HG03439 (cell line): ENCODE measurements at regions not wholly inside any gene's neighbourhood (a gene's known extent, or its start where the extent isn't known, plus 50 kb on each side); places are given as distances from the start of the nearest gene placed in this dataset.

Experiments
- ATAC-seq: cut with Tn5 transposase; IDR thresholded peaks from one replicate; pipeline ENCODE4 v1.9.1; 2021; ENCODE audit warnings: mild to moderate bottlenecking, moderate library complexity; ENCODE audit not compliant: unreplicated experiment

DNA sequence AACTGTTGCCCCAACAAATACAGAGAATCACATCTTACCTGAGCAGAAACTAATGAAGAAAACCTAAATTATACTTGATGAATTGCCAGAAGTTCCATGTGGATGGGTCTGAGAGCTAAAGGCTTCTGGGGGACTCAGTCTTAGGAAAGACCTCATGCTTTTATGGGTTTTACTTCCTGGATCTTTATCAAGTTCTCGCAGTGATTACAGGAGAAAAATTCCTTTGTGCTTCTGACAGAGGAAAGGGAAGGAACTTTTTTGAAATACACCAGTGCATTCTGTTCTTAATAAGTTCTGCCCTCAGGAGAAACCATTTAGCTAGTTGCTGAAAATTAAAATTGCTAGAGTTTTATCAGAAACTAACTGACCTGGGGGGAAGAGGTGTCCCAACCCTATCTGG lies 203.9 kb upstream of the KITLG start:
- ATAC-seq, result no peak

DNA sequence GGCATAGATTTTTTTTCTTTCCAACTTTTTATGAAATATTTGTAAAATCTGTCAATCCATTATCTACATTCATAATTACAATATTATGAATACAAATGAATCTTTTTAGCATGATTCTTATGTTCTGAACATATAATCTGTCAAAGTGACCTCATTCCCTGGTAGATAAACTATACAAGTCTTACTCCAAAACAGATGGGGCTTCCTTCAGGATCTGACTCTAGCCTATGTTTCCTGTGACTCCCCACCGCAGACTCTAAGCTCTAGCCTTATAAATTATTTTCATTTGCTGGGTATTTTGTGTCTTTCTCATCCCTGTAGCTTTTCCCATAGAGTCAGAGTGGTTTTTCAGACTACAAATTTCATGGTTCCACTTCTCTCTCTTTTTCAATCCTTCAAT lies 202.1 kb upstream of the KITLG start:
- ATAC-seq, result no peak

DNA sequence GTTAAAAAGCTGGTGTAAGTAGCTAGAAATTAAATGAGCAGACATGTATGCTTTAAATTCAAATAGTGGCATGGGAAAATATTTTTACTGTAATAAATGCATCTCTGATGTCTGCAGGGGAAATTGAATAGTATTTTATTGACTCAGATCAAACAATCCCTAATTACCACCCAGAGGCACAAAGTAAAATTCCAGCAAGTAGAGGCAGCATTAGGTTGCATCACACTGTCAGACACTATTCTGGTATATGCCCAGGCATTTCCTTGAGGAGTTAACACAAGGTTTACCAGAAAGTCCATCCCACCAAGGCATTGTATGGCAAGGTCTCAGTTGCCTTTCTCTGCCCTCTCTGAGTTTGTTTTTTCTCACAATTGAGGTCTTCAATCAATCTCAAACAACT lies 201.6 kb upstream of the KITLG start:
- ATAC-seq, result no peak

DNA sequence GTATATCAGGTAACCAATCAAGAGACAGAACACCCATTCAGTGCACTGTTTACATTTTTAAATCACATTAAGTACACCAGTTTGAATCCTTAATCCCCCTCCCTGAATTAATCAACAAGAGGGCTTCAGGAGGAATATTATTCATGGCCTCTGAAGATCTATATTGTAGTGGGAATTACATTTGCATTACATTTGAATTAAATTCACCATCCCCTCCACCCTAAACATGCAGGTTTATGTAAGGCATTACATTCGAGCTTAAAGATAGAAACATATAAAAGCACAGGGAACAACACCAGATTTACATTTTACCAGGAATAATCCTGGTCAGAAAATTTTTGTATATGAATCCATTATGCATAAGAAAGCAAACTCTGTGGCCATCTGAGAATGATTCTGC lies 197.8 kb upstream of the KITLG start:
- ATAC-seq, result no peak

DNA sequence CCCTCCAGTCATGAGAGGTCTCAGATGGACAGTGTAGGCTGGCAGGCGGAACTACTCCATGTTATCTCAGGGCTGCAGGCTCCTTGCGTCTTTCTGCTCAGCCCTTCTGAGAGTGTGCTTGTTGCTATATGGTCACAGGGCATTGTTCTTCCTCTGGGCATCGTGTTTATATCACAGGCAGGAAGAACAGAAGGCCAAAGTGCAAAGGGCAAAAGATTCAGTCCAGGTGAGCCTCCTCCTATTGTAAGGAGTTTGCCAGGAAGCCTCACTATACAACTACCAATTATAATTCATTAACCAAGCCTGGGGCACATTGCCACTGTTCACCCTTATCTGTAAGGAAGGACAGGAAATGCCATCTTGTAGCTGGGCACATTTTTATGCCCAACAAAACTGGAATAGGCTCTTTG lies 195.5 kb upstream of the KITLG start:
- ATAC-seq, result no peak

DNA sequence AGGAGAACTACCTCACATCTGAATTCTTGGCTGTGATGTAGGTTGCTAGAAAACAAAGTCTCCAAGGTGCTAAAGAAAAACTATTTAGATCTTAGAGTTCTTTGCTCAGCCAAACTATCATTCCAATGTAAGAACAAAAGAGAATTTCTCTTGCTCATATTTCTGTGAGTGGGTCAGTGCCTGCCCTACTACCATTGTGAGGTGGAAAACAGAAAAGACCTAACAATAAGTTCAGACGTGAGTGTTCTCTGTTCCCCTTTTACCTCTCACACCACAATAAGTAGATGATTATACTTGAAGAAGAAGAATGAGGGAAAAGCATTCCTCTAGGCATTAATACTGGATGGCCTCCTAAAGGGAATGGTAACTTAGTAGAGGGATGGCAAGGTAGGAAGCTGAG lies 187.4 kb upstream of the KITLG start:
- ATAC-seq, result no peak

DNA sequence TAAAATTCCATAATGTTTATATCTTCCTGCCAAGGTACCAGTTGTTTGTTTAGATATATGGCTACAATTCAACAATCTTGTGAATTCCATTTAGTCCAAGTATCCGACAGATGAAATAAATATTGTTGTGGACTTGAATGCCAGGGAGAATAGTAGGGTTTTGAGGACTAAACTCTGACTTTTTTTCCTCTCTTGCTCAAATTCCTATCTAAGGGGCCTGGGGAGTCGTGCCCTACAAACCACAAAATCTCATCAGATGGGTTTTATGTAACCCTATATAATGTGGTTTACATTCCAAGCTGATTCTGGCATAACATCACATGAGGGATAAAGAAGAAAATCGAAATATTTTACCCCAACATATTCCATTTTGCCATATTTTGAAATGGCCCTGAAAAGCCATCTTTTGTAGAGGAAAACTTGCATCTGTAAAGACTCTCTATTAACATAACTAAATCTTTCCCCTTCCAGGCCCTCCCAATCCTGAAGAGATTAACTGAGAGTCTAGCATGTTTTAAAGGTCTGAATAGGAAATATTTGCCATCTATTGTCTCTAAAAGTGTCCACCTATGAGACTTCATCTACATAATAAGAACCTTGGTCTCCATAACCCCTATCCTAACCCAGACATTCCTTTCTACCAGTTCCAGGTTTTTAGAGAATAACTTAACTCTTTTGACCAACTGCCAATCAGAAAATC lies 184.7 kb upstream of the KITLG start:
- ATAC-seq, result no peak

DNA sequence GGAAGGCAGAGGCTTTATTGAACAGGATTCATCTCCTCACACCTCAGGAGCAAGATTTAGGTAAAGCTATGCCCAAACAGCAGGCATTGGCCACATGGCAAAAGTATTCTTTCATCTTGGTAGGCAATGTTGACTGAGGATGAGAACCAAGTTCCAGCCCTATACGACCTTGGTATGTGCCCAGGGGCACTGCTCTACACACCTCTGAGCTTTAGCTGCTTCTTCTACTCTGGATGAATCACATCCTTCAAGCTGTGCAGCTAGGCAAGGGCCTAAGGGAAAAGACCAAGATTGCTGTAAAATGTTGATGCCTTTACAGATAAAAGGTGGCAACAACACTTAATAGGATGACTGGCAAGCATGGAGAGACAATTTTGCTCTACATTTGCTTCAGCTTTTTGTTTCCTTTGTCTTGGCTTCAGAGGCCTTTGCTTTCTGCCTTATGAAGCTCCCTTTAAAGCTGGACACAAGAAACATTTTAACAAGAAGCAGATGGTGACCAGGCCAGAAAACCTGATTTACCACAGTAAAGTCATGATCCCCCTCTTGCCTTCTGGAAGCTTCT lies 183.3 kb upstream of the KITLG start:
- no peak for ATAC-seq

DNA sequence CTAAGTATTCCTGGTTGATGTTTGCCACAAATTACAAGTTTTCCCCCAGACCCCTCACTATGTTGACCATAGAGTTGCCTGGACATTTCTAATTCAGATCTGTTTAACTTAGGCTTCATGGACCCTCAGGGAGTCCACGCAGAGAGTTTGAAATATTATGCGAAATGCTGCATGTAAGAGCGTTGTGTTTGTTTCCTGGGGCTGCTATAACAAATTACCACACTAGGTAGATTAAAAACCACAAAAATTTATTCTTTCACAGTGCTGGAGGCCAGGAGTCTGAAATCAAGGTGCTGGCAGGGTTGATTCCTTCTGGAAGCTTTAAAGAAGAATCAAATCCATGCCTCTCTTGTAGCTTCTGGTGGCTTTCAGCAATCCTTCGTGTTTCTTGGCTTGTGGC lies 177.9 kb upstream of the KITLG start:
- no peak for ATAC-seq

DNA sequence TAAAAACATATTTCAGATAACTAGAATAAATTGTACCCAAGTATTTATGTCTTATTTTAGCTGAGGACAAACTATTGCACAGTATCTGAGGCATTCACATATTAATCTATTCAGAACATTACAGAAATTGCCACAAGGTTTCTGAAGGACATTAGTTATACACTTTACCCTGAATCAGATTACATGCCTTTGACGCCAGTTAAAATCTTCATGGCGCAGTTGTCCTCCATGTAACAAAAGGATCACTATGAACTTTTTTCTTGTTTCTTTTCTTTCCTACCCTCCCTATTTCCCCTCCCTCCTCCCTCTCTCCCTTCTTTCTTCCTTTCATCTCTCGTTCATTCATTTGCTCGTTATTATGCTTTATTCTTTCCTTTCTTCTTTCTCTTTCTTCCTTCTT lies 176.6 kb upstream of the KITLG start:
- no peak for ATAC-seq

DNA sequence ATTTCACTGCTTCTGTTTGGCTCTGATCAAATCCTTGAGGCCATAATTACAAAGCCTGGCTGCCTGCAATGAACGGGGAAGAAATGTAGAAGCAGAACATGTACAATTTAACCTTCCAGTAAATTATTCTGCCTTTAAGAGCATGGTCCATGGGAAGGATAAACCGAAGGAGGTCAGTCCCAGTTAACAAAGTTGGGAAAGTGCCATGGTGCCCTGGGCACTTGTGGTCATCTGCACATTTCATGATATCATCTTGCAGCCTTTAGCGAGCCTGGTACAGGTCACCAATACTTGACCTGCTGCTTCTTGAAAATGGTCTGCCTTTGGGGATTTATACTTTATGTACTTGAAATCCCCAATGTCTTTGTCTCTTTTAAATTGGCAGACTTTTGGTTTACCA lies 175.9 kb upstream of the KITLG start:
- ATAC-seq, result no peak

DNA sequence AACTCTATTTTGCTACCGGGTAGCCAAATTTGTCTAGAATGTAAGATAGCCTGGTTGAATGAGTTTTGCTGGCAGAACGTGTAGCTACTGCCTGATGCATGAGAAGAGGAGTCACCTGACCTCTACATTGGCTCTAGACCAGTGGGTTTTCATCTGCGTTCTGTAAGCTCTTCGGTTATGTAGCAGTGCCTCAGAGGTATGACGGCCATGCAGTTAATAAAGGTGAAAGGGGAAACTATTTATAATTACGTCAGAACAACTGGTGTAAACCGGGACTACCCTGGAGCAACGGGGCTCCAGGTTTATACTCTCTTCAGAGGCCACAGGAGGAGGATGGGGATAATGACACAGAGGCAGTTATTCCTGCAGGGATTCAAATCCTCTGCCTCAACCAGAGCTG lies 173.4 kb upstream of the KITLG start:
- no peak for ATAC-seq

DNA sequence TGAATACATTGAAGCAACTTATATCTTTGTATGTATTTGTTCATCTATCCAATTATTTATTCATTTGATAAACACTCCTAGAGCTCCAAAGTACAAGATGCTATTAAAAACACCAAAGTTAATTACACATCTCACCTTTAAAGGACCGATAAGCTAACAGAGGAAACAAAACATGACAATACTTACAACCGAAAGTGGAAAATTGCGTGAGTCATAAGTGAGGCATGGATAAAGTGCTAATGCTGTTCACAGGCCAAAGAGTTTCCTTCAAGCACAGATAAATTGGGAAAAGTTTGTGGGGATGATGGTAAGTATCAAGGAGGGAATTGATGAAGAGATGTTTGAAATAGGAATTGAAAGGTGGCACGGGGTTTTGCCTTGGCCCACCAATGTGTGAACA lies 172.8 kb upstream of the KITLG start:
- ATAC-seq, result no peak

DNA sequence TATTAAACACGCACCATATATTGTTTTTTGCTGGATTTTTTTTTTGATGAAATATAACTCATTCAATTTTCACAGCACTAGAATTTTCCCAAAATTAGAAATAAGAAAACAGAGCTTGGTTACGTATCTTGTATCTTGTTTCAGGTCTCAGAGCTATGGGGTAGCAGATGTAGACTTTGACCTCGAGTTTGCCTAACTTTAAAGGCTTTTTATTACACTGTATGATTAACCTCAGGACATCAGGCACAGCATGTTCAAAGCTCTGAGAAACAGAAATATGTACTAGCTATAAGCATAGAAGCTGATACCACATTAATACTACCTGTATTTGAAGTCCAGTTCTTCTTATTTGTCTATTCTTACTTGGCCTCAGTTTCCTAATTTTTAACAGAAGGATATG lies 171.9 kb upstream of the KITLG start:
- no peak for ATAC-seq

DNA sequence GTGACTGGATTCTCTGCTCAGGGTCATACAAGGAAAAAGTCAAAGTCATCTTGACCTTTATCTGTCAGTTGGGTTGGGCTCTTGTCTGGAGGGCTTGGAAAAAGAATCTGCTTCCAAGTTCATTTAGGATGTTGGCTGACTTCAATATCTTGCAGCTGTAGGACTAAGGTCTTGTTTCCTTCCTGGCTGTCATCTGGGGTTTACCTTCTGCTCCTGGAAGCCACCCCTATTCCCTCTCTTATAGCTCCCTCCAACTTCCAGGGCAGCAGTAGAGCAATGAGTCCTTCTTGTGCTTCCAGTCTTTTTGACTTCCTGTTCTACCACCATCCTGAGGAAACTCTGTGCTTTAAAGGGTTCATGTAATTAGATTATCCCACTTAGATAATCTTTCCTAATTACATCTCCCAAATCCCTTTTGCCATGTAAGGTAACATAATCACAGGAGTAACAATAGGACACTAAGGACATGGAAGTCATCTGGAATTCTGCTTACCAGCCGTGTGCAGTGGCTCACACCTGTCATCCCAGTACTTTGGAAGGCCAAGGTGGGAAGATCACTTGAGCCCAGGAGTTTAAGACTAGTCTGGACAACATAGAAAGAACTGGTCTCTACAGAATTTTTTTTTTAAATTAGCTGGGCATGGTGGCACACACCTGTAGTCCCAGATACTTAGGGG lies 170.7 kb upstream of the KITLG start:
- ATAC-seq, result no peak

DNA sequence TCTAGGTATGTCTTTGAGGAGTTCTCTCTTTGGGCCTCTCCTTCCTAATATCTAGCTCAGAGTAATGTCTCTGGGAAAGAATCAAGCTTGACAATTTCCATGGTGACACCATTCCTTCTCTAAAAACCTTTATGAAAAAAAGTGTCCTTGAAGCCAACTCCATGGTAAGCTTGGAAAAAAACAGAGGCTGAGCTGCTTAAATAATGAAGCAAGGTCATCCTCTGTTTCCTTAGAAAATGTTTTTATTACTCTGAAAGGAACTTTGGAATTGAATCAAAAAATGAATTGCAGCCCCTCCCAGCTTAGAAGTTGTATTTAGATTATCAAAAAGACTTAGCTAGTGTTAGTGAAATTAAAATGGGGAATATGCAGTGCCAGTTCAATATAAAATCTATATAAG lies 166.1 kb upstream of the KITLG start:
- ATAC-seq, result no peak

DNA sequence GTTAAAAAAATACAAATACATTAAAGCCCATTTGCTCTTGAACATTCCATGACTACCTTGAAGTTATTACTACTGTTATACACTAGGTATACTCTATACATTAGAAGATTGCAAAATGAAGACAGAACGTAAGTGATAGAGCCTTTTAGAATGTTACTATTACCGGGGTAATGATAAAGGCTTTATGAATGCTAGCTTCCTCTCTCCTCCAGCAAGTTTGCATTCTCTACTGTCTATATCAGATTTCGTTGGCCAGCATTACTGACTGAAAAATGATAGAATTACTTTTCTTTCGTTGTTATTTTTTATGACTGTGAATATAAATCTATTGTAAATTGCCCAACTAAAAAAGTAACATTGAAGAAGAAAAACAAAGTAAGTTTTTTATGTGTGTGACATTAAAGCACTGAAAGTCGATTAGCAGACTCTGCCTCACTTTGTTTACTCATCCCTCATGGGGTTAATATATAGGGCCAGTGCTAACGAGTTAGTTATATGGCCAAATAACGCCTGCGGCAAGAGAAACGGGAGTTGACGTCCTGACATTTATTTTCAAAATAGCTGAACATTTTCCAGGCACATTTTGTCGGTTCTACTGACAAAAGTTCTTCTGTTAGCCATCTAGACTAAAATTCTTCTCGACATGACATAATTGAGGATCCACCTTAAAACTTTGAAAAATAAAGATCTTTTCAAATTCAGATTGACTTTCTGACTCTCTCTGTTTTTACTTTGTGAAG lies 163.8 kb upstream of the KITLG start:
- ATAC-seq, result no peak

DNA sequence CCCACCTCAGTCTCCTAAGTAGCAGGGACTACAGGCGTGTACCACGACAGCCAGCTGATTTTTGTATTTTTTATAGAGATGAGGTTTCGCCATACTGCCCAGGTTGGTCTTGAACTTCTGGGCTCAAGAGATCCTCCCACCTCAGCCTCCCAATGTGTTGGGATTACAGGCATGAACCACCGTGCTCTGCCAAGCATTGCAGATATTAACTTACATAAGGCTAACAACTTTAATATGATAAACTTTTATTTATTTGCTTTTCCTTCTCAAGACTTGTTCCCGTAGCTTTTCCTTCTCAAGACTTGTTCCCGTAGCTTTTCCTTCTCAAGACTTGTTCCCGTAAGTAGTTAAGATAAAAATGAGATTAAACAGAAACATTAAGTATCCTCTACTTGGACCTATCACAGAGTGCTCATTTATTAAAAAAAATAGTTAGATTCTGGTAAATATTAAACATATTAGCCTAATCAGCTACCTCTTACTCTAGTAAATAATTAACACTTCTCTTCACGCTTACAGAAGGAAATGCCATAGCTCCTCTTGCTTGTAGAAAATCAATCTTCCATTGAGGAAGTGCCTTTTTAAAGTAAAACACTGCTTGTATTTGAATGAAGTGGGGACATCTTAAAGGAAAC lies 157.7 kb upstream of the KITLG start:
- ATAC-seq, result no peak

DNA sequence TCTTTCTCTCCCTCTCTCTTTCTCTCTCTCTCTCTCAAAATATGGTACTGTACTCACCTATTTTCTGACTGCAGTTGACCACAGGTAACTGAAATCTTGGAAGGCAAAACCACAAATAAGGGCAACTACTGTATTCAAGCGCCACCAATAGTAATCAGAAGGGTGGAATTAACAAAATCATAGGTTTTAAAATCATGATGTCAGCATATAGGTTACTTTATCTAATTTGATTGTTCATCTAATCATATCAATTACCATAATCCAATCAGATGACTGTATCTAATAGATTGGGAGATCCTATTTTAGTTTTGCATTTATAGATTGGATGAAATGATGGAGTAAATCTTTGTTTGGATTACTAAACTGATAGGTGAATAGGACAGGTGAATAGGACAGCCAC lies 155.8 kb upstream of the KITLG start:
- ATAC-seq, result no peak

DNA sequence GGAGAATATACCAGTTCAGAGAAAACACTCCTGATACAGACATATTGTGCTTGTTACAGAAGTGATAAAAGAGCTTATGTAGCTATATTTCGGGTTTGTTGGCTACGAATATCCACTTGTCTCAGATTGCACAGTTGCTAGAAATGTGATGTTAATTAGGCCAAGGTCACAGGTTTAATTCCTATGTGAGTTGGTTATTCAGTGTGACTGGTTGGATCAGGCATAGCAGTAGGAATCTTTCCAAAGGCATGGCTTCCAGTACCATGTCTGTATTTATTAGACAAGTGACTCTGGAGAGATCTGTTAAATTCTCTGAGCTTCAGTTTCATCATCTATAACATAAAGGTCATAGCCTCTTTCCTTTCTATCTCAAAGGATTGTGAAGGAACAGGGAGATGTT lies 152.7 kb upstream of the KITLG start:
- ATAC-seq, result no peak

DNA sequence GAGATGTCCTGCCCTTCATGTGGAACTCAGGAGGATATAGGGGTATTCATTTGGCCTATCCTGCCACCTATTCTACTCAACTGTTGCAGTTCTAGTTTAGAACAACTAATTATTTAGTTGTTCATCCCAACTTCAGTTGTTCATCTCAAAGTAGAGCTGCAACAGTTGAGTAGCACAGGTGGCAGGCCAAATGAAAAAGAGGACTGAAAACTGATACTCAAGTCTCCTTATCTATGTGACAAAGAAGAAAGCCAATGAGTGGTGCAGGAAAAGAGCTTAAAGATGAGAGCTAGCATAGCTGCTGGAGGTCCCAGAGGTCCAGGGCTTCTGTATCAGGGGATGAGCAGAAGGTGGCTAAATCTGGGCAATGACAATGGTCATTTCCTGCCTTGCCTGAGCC lies 148.9 kb upstream of the KITLG start:
- no peak for ATAC-seq
